ENCODE measurements at regions not wholly inside any gene's neighbourhood (a gene's known extent, or its start where the extent isn't known, plus 50 kb on each side); places are given as distances from the start of the nearest gene placed in this dataset.

- Histone ChIP-seq H3K4me3 (no peak overlapping the region), H3K27me3 (no peaks in the 10 kb centered on the region), H3F3A (ENCODE audit: low read depth) (peaks cover 25% of the 10 kb centered on the region), H2AFZ (replicated peaks) (no peak overlapping the region), H3K9me3 (ENCODE audit: low read depth) (no peaks in the 10 kb centered on the region), H3K4me1 (peaks cover 23% of the 10 kb centered on the region), H3K36me3 (no peaks in the 10 kb centered on the region), H4K20me1 (ENCODE audit: low read depth) (no peaks in the 10 kb centered on the region), H3K4me2 (no peak overlapping the region), H3K9ac (no peak overlapping the region), H3K79me2 (ENCODE audit: low read depth) (no peaks in the 10 kb centered on the region), H3K27ac (no peak overlapping the region)
- no peak overlapping the region for H3K4me3 Mint-ChIP-seq
- no peak overlapping the region for H3K27ac Mint-ChIP-seq
- TF ChIP-seq EZH2phosphoT487 (IDR thresholded peaks at IDR 0.05), result no peak
- TF ChIP-seq CTCF (IDR thresholded peaks at IDR 0.05), result no peak
- no peak for TF ChIP-seq EZH2 (IDR thresholded peaks at IDR 0.05)
- no peak for DNase-seq (ENCODE audit: low spot score)
- peaks cover 33% of the 10 kb centered on the region for H3K4me1 Mint-ChIP-seq
- no peaks in the 10 kb centered on the region for H3K9me3 Mint-ChIP-seq
- no peaks in the 10 kb centered on the region for H3K27me3 Mint-ChIP-seq (ENCODE audit: insufficient read depth, low read depth)
- no peaks in the 10 kb centered on the region for H3K36me3 Mint-ChIP-seq
Measured at GRCh38 chr11:27209562-27210005, 153.4 kb downstream of the CCDC34 start.

GRCh38 chr11:27208846-27209245 is 154.2 kb downstream of the CCDC34 start:
- no peak overlapping the region for H3K27ac Mint-ChIP-seq
- Histone ChIP-seq H3K79me2 (ENCODE audit: low read depth) (no peaks in the 10 kb centered on the region), H3K27ac (no peak overlapping the region)

GRCh38 chr11:27207025-27207650 is 155.9 kb downstream of the CCDC34 start:
- Histone ChIP-seq H3K27me3 (no peaks in the 10 kb centered on the region), H3K36me3 (no peaks in the 10 kb centered on the region), H3F3A (ENCODE audit: low read depth) (peaks cover 13% of the 10 kb centered on the region), H3K4me3 (no peak overlapping the region), H3K9me3 (ENCODE audit: low read depth) (no peaks in the 10 kb centered on the region), H3K4me1 (peaks cover 12% of the 10 kb centered on the region), H2AFZ (replicated peaks) (no peak overlapping the region), H3K27ac (no peak overlapping the region), H3K9ac (no peak overlapping the region), H3K79me2 (ENCODE audit: low read depth) (no peaks in the 10 kb centered on the region), H4K20me1 (ENCODE audit: low read depth) (no peaks in the 10 kb centered on the region), H3K4me2 (no peak overlapping the region)
- Mint-ChIP-seq H3K4me3 (no peak overlapping the region), H3K36me3 (no peaks in the 10 kb centered on the region), H3K9me3 (no peaks in the 10 kb centered on the region), H3K4me1 (peaks cover 13% of the 10 kb centered on the region), H3K27ac (no peak overlapping the region), H3K27me3 (ENCODE audit: insufficient read depth, low read depth) (peaks cover 2% of the 10 kb centered on the region)
- TF ChIP-seq EZH2 (IDR thresholded peaks at IDR 0.05) (no peak), EZH2phosphoT487 (IDR thresholded peaks at IDR 0.05) (no peak), CTCF (IDR thresholded peaks at IDR 0.05) (no peak)
- DNase-seq (ENCODE audit: low spot score), result no peak

More at GRCh38 chr11:27208846-27209245, 154.2 kb downstream of the CCDC34 start:
- Mint-ChIP-seq H3K27me3 (ENCODE audit: insufficient read depth, low read depth) (no peaks in the 10 kb centered on the region), H3K9me3 (no peaks in the 10 kb centered on the region), H3K36me3 (no peaks in the 10 kb centered on the region), H3K4me3 (no peak overlapping the region), H3K4me1 (peaks cover 27% of the 10 kb centered on the region)
- DNase-seq (ENCODE audit: low spot score), result no peak
- Histone ChIP-seq H3K9ac (no peak overlapping the region), H3K4me1 (peaks cover 22% of the 10 kb centered on the region), H3K9me3 (ENCODE audit: low read depth) (no peaks in the 10 kb centered on the region), H3F3A (ENCODE audit: low read depth) (peaks cover 23% of the 10 kb centered on the region), H3K36me3 (no peaks in the 10 kb centered on the region), H2AFZ (replicated peaks) (no peak overlapping the region), H4K20me1 (ENCODE audit: low read depth) (no peaks in the 10 kb centered on the region), H3K27me3 (no peaks in the 10 kb centered on the region), H3K4me3 (no peak overlapping the region), H3K4me2 (no peak overlapping the region)
- TF ChIP-seq EZH2 (IDR thresholded peaks at IDR 0.05) (no peak), EZH2phosphoT487 (IDR thresholded peaks at IDR 0.05) (no peak), CTCF (IDR thresholded peaks at IDR 0.05) (no peak)
